Panc1 (cell line): ENCODE measurements at regions not wholly inside any gene's neighbourhood (a gene's known extent, or its start where the extent isn't known, plus 50 kb on each side); places are given as distances from the start of the nearest gene placed in this dataset.

Experiments
- ATAC-seq: fragments of 200-7000 bp; cut with Tn5 transposase; 2 replicates; pipeline ENCODE4 v1.9.1; 2020; ENCODE audit warnings: mild to moderate bottlenecking, moderate library complexity
- BruUV-seq: library from RNA; stranded (reverse); fragments of 400-500 nt; replicated peaks from 2 replicates; lab custom pipeline; 2021; lab: Mats Ljungman, UMichigan
- CTCF ChIA-PET: fragments of 300-600 bp; sonication (Branson Sonifier 250); formaldehyde crosslinking; loops from one replicate; lab custom pipeline; 2022; ENCODE audit warnings: antibody characterized with exemption; lab: Charles Lee
- POLR2A ChIA-PET: fragments of 300-600 bp; sonication (Branson Sonifier 250); formaldehyde crosslinking; loops from one replicate; lab custom pipeline; 2022; ENCODE audit warnings: antibody characterized with exemption; lab: Charles Lee
- DNase-seq: peaks from one replicate; pipeline ENCODE4 v3.0.0-alpha.2; 2010; ENCODE audit warnings: low read depth, low spot score
- H3K27ac ChIP-seq: 2 replicates; pipeline ENCODE4 v1.5.1; 2011; ENCODE audit warnings: mild to moderate bottlenecking, low read length, inconsistent platforms
- H3K27me3 ChIP-seq: fragments of 200-500 bp; sonication (Bioruptor generic); 2 replicates; pipeline ENCODE4 v1.6.0; 2014; ENCODE audit warnings: low read length, inconsistent platforms; ENCODE audit not compliant: control insufficient read depth, insufficient read depth
- H3K36me3 ChIP-seq: fragments of 200-500 bp; sonication (Bioruptor generic); 2 replicates; pipeline ENCODE4 v1.5.1; 2014; ENCODE audit warnings: inconsistent platforms, mild to moderate bottlenecking, low read length, moderate library complexity; ENCODE audit not compliant: control insufficient read depth, insufficient read depth
- H3K4me1 ChIP-seq: 2 replicates; pipeline ENCODE4 v1.5.1; 2011; ENCODE audit warnings: inconsistent platforms, mild to moderate bottlenecking, low read length, moderate library complexity; ENCODE audit not compliant: control insufficient read depth, insufficient read depth
- H3K4me3 ChIP-seq, 2 experiments: 2 replicates each; pipeline ENCODE4 v1.5.1; 2011 to 2012; ENCODE audit warnings: low read depth in 2 of 2, low read length in 2 of 2, mild to moderate bottlenecking in 2 of 2, inconsistent platforms in 1 of 2, moderate library complexity in 1 of 2
- H3K9me3 ChIP-seq: fragments of 200-500 bp; sonication (Bioruptor generic); 2 replicates; pipeline ENCODE4 v1.5.1; 2014; ENCODE audit warnings: low read depth, mild to moderate bottlenecking, inconsistent platforms, low read length, moderate library complexity; ENCODE audit not compliant: control insufficient read depth, insufficient read depth
- POLR2AphosphoS5 ChIP-seq: IDR thresholded peaks from 2 replicates; pipeline ENCODE4 v1.6.1; 2012; ENCODE audit warnings: mild to moderate bottlenecking, low read depth, low read length, moderate library complexity
- SIN3A ChIP-seq: IDR thresholded peaks from 2 replicates; pipeline ENCODE4 v1.6.1; 2012; ENCODE audit warnings: low read depth, mild to moderate bottlenecking, low read length, moderate library complexity, borderline replicate concordance; ENCODE audit not compliant: insufficient read depth
- TCF7L2 ChIP-seq: IDR thresholded peaks from 2 replicates; pipeline ENCODE4 v1.6.1; 2011; ENCODE audit warnings: mild to moderate bottlenecking, low read depth, low read length, inconsistent platforms
- in situ Hi-C: cut with HindIII; loops from 2 replicates; pipeline ENCODE4 v1.10.0; 2016; ENCODE audit warnings: low sequenced_read_pairs, low pct_unique_long_range_greater_than_20kb
- intact Hi-C: fragments of 100-400 bp; cut with micrococcal nuclease; formaldehyde crosslinking; loops from one replicate; pipeline ENCODE4 v1.10.0; 2022; ENCODE audit not compliant: unreplicated experiment
- TF ChIP-seq, protein P1 (sequence below): fragments of 450-650 bp; IDR thresholded peaks from 2 replicates; pipeline ENCODE4 v1.5.1; 2017; ENCODE audit warnings: mild to moderate bottlenecking
- TF ChIP-seq, protein P2 (sequence below), 2 experiments: IDR thresholded peaks; 2 replicates each; pipeline ENCODE4 v1.6.1; 2011 to 2012; ENCODE audit warnings: low read depth in 2 of 2, control low read depth in 1 of 2, low read length in 1 of 2, mild to moderate bottlenecking in 1 of 2, moderate library complexity in 1 of 2; ENCODE audit not compliant: insufficient read depth in 1 of 2

DNA sequence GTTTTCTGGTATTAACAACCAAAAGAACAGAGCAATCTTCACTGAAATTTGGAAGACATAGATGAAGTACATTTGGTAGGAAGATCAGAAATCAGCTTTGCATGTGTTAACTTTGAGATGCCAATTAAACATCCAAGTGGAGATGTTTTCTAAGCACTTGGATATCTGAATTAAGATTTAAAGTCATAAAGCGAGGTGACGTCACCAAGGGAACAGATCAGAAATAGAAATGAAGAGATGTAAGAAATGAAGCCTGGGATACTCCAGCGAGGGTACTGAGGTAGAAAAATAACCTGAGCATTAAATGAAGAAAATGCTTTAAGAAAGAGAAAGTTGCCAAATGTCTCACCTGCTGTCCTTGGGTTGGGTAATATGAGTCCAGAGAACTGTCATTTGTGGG, 1223.3 kb downstream of the MAT2B start:
- Histone ChIP-seq H3K9me3 (no peaks in the 10 kb centered on the region), H3K27me3 (no peaks in the 10 kb centered on the region), H3K36me3 (no peaks in the 10 kb centered on the region), H3K4me1 (no peaks in the 10 kb centered on the region), H3K4me3 (no peak overlapping the region), H3K27ac (no peak overlapping the region)
- no peak for DNase-seq
- ATAC-seq, result no peak
- in situ Hi-C loops, result no loop called here
- intact Hi-C loops, result no loop called here
- ChIA-PET POLR2A (no interaction called here), CTCF (no interaction called here)
- no TSS peak for BruUV-seq
- no peak for TF ChIP-seq TCF7L2
- TF ChIP-seq, protein P1, sequence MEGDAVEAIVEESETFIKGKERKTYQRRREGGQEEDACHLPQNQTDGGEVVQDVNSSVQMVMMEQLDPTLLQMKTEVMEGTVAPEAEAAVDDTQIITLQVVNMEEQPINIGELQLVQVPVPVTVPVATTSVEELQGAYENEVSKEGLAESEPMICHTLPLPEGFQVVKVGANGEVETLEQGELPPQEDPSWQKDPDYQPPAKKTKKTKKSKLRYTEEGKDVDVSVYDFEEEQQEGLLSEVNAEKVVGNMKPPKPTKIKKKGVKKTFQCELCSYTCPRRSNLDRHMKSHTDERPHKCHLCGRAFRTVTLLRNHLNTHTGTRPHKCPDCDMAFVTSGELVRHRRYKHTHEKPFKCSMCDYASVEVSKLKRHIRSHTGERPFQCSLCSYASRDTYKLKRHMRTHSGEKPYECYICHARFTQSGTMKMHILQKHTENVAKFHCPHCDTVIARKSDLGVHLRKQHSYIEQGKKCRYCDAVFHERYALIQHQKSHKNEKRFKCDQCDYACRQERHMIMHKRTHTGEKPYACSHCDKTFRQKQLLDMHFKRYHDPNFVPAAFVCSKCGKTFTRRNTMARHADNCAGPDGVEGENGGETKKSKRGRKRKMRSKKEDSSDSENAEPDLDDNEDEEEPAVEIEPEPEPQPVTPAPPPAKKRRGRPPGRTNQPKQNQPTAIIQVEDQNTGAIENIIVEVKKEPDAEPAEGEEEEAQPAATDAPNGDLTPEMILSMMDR, result no peak
- no peak for TF ChIP-seq POLR2AphosphoS5
- no peak for TF ChIP-seq SIN3A
- TF ChIP-seq, protein P2, sequence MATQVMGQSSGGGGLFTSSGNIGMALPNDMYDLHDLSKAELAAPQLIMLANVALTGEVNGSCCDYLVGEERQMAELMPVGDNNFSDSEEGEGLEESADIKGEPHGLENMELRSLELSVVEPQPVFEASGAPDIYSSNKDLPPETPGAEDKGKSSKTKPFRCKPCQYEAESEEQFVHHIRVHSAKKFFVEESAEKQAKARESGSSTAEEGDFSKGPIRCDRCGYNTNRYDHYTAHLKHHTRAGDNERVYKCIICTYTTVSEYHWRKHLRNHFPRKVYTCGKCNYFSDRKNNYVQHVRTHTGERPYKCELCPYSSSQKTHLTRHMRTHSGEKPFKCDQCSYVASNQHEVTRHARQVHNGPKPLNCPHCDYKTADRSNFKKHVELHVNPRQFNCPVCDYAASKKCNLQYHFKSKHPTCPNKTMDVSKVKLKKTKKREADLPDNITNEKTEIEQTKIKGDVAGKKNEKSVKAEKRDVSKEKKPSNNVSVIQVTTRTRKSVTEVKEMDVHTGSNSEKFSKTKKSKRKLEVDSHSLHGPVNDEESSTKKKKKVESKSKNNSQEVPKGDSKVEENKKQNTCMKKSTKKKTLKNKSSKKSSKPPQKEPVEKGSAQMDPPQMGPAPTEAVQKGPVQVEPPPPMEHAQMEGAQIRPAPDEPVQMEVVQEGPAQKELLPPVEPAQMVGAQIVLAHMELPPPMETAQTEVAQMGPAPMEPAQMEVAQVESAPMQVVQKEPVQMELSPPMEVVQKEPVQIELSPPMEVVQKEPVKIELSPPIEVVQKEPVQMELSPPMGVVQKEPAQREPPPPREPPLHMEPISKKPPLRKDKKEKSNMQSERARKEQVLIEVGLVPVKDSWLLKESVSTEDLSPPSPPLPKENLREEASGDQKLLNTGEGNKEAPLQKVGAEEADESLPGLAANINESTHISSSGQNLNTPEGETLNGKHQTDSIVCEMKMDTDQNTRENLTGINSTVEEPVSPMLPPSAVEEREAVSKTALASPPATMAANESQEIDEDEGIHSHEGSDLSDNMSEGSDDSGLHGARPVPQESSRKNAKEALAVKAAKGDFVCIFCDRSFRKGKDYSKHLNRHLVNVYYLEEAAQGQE (IDR thresholded peaks at IDR 0.05; ENCODE audit: insufficient read depth in 1 of 2, low read depth in 2 of 2, low read length in 1 of 2), result no peak

DNA sequence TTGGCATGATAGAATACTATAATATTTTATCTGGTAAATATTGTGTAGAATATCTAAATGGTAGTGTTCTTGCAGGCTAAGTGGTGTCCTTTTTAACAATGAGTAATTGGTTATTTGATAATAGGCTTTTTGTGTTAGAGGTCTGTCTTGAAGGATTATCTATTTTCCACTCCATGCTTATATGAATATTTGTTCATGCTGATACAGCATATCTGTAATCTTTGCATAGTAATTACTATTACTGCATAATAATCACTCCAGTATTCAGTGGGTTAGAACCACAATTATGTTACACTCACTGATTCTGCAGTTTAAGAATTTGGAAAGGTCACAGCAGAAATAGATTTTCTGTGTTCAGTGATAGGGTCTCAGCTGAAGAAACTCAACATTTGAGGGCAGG, 1229.9 kb downstream of the MAT2B start:
- ATAC-seq (no peak), DNase-seq (no peak)
- ChIA-PET POLR2A (no interaction called here), CTCF (no interaction called here)
- Histone ChIP-seq H3K9me3 (no peaks in the 10 kb centered on the region), H3K4me1 (no peaks in the 10 kb centered on the region), H3K27ac (no peak overlapping the region), H3K36me3 (no peaks in the 10 kb centered on the region), H3K4me3 (no peak overlapping the region), H3K27me3 (no peaks in the 10 kb centered on the region)
- TF ChIP-seq POLR2AphosphoS5, result no peak
- no peak for TF ChIP-seq SIN3A
- TF ChIP-seq, protein P1, result no peak
- TF ChIP-seq, protein P2 (IDR thresholded peaks at IDR 0.05; ENCODE audit: insufficient read depth in 1 of 2, low read depth in 2 of 2, low read length in 1 of 2), result no peak
- no peak for TF ChIP-seq TCF7L2
- in situ Hi-C loops, result no loop called here
- no TSS peak for BruUV-seq
- intact Hi-C loops, result no loop called here
